H9 (cell line): ENCODE measurements at regions not wholly inside any gene's neighbourhood (a gene's known extent, or its start where the extent isn't known, plus 50 kb on each side); places are given as distances from the start of the nearest gene placed in this dataset.

Source experiments
- DNase-seq: peaks from one replicate; pipeline ENCODE4 v3.0.0-alpha.2; 2017
- H2AFZ ChIP-seq: one replicate; pipeline ENCODE4 v1.6.1; 2013; ENCODE audit warnings: mild to moderate bottlenecking, low read length, control low read depth, moderate library complexity
- H2AK5ac ChIP-seq: 2 replicates; pipeline ENCODE4 v1.6.1; 2013; ENCODE audit warnings: low read length, control low read depth, mixed read lengths; ENCODE audit not compliant: insufficient read length
- H2BK120ac ChIP-seq: one replicate; pipeline ENCODE4 v1.6.1; 2013; ENCODE audit warnings: low read depth, mild to moderate bottlenecking, low read length, control low read depth, inconsistent platforms; ENCODE audit not compliant: poor library complexity, severe bottlenecking
- H2BK12ac ChIP-seq: 2 replicates; pipeline ENCODE4 v1.6.1; 2013; ENCODE audit warnings: low read length, control low read depth, mixed read lengths, low read depth; ENCODE audit not compliant: insufficient read length
- H2BK15ac ChIP-seq: 2 replicates; pipeline ENCODE4 v1.6.1; 2013; ENCODE audit warnings: low read depth, low read length, control low read depth
- H2BK20ac ChIP-seq: one replicate; pipeline ENCODE4 v1.6.1; 2013; ENCODE audit warnings: low read depth, mild to moderate bottlenecking, low read length, control low read depth, inconsistent platforms; ENCODE audit not compliant: poor library complexity, severe bottlenecking
- H2BK5ac ChIP-seq: 2 replicates; pipeline ENCODE4 v1.6.1; 2013; ENCODE audit warnings: low read length, control low read depth, mixed read lengths; ENCODE audit not compliant: insufficient read length
- H3K14ac ChIP-seq: 2 replicates; pipeline ENCODE4 v1.6.1; 2013; ENCODE audit warnings: low read length, control low read depth; ENCODE audit not compliant: insufficient read depth
- H3K18ac ChIP-seq: 2 replicates; pipeline ENCODE4 v1.6.1; 2013; ENCODE audit warnings: low read depth, mild to moderate bottlenecking, mixed read lengths, low read length, control low read depth; ENCODE audit not compliant: insufficient read length
- H3K23ac ChIP-seq: 2 replicates; pipeline ENCODE4 v1.6.1; 2013; ENCODE audit warnings: low read length, control low read depth, mixed read lengths, low read depth; ENCODE audit not compliant: insufficient read length
- H3K23me2 ChIP-seq: 2 replicates; pipeline ENCODE4 v1.6.1; 2013; ENCODE audit warnings: low read depth, mild to moderate bottlenecking, mixed read lengths, low read length, control low read depth; ENCODE audit not compliant: insufficient read length, poor library complexity, severe bottlenecking
- H3K27ac ChIP-seq: 2 replicates; pipeline ENCODE4 v1.5.1; 2013; ENCODE audit warnings: low read length, control low read depth, mixed read lengths, low read depth; ENCODE audit not compliant: insufficient read length
- H3K27me3 ChIP-seq: 2 replicates; pipeline ENCODE4 v1.6.1; 2013; ENCODE audit warnings: low read length, control low read depth, inconsistent platforms; ENCODE audit not compliant: insufficient read depth
- H3K4ac ChIP-seq: 2 replicates; pipeline ENCODE4 v1.6.1; 2013; ENCODE audit warnings: low read depth, mild to moderate bottlenecking, control low read depth, inconsistent platforms, low read length, moderate library complexity
- H3K4me1 ChIP-seq: 2 replicates; pipeline ENCODE4 v1.6.1; 2013; ENCODE audit warnings: low read length, control low read depth, inconsistent platforms; ENCODE audit not compliant: insufficient read depth
- H3K4me2 ChIP-seq: 2 replicates; pipeline ENCODE4 v1.6.1; 2013; ENCODE audit warnings: low read length, control low read depth, mixed read lengths; ENCODE audit not compliant: insufficient read length, insufficient read depth
- H3K56ac ChIP-seq: 2 replicates; pipeline ENCODE4 v1.6.1; 2013; ENCODE audit warnings: low read depth, mild to moderate bottlenecking, mixed read lengths, low read length, control low read depth; ENCODE audit not compliant: insufficient read length
- H3K79me1 ChIP-seq: 2 replicates; pipeline ENCODE4 v1.6.1; 2013; ENCODE audit warnings: low read depth, mild to moderate bottlenecking, moderate library complexity, low read length, control low read depth, inconsistent platforms; ENCODE audit not compliant: insufficient read depth, poor library complexity, severe bottlenecking
- H3K79me2 ChIP-seq: 2 replicates; pipeline ENCODE4 v1.6.1; 2013; ENCODE audit warnings: low read length, control low read depth, inconsistent platforms; ENCODE audit not compliant: insufficient read depth
- H3K9ac ChIP-seq: 2 replicates; pipeline ENCODE4 v1.6.1; 2013; ENCODE audit warnings: low read length, control low read depth, mixed read lengths; ENCODE audit not compliant: insufficient read length; ENCODE audit errors: extremely low read depth
- H3K9me3 ChIP-seq: one replicate; pipeline ENCODE4 v1.6.1; 2013; ENCODE audit warnings: low read depth, low read length, inconsistent platforms; ENCODE audit not compliant: control insufficient read depth
- H3T11ph ChIP-seq: one replicate; pipeline ENCODE4 v1.6.1; 2013; ENCODE audit warnings: mild to moderate bottlenecking, low read length, control low read depth, inconsistent platforms
- H4K20me1 ChIP-seq: one replicate; pipeline ENCODE4 v1.6.1; 2013; ENCODE audit not compliant: control insufficient read depth, insufficient read length, insufficient read depth
- H4K5ac ChIP-seq: 2 replicates; pipeline ENCODE4 v1.6.1; 2013; ENCODE audit warnings: low read depth, mild to moderate bottlenecking, mixed read lengths, low read length, control low read depth; ENCODE audit not compliant: insufficient read length
- H4K8ac ChIP-seq: replicated peaks from 2 replicates; pipeline ENCODE4 v1.6.1; 2013; ENCODE audit warnings: low read length, control low read depth, mixed read lengths, low read depth; ENCODE audit not compliant: insufficient read length
- H4K91ac ChIP-seq: 2 replicates; pipeline ENCODE4 v1.6.1; 2013; ENCODE audit warnings: low read depth, mild to moderate bottlenecking, moderate library complexity, mixed read lengths, low read length, control low read depth; ENCODE audit not compliant: insufficient read length
- H3K27ac Mint-ChIP-seq, 3 experiments: 2 replicates in 2 of 3; 3 replicates in 1 of 3; pipeline ENCODE4 v1.8.0; 2020 to 2021; ENCODE audit warnings: mixed read lengths in 3 of 3, mild to moderate bottlenecking in 1 of 3, moderate library complexity in 1 of 3
- H3K27me3 Mint-ChIP-seq: 2 replicates; pipeline ENCODE4 v1.8.0; 2021; ENCODE audit warnings: low read depth, mild to moderate bottlenecking, moderate library complexity, mixed read lengths
- H3K36me3 Mint-ChIP-seq, 3 experiments: 2 replicates in 2 of 3; 3 replicates in 1 of 3; pipeline ENCODE4 v1.8.0; 2020 to 2021; ENCODE audit warnings: low read depth in 3 of 3, mixed read lengths in 3 of 3; ENCODE audit not compliant: insufficient read depth in 1 of 3
- H3K4me1 Mint-ChIP-seq, 2 experiments: 2 replicates each; pipeline ENCODE4 v1.8.0; 2020; ENCODE audit warnings: mixed read lengths in 2 of 2
- H3K4me3 Mint-ChIP-seq, 2 experiments: 2 replicates in 1 of 2; 3 replicates in 1 of 2; pipeline ENCODE4 v1.8.0; 2020 to 2021; ENCODE audit warnings: mild to moderate bottlenecking in 2 of 2, mixed read lengths in 2 of 2, moderate library complexity in 1 of 2
- H3K9me3 Mint-ChIP-seq, 2 experiments: 2 replicates in 1 of 2; 3 replicates in 1 of 2; pipeline ENCODE4 v1.8.0; 2020; ENCODE audit warnings: mild to moderate bottlenecking in 2 of 2, mixed read lengths in 2 of 2, moderate library complexity in 1 of 2
- CTCF ChIP-seq: fragments of 200-600 bp; sonication (generic); conservative IDR thresholded peaks from 3 replicates; pipeline ENCODE4 v1.8.0; 2021; ENCODE audit warnings: antibody characterized with exemption, mild to moderate bottlenecking
- whole genome bisulfite sequencing: extraction: QIAGEN DNeasy Blood & Tissue Kit; methylation state at CpG from one replicate; pipeline ENCODE4 v1.1.7; 2013; ENCODE audit warnings: missing lambda C conversion rate, low lambda C conversion rate, mixed read lengths; ENCODE audit not compliant: insufficient read length; ENCODE audit errors: extremely low coverage; 5-methylcytosine and 5-hydroxymethylcytosine counted together

GRCh38 chr6:149200282-149200945 lies 117.1 kb upstream of the TAB2 start:
- H3K79me1 ChIP-seq = no peaks in the 10 kb centered on the region
- H3K79me2 ChIP-seq = no peaks in the 10 kb centered on the region
- H3K4me2 ChIP-seq = no peak overlapping the region
- H3K27me3 ChIP-seq = no peaks in the 10 kb centered on the region
- H3K27ac ChIP-seq = no peak overlapping the region
- H2BK5ac ChIP-seq = no peak overlapping the region
- H3K23ac ChIP-seq = no peak overlapping the region
- H2AK5ac ChIP-seq = no peak overlapping the region
- H3K4me1 ChIP-seq = no peaks in the 10 kb centered on the region
- no peak overlapping the region for H4K5ac ChIP-seq
- TF ChIP-seq CTCF = no peak
- no peak overlapping the region for H2BK20ac ChIP-seq
- H2AFZ ChIP-seq = no peak overlapping the region
- peaks cover 21 to 24% of the 10 kb centered on the region in 2 experiments for H3K4me1 Mint-ChIP-seq
- no peaks in the 10 kb centered on the region for H3K9me3 ChIP-seq
- H4K91ac ChIP-seq = no peak overlapping the region
- no peak overlapping the region for H3K4me3 Mint-ChIP-seq
- H4K8ac ChIP-seq = no peak overlapping the region
- H2BK15ac ChIP-seq = no peak overlapping the region
- no peaks in the 10 kb centered on the region for H3K23me2 ChIP-seq
- peaks cover 0 to 7% of the 10 kb centered on the region in 2 experiments; a peak in 2 of 5 replicates for H3K9me3 Mint-ChIP-seq
- H4K20me1 ChIP-seq = no peaks in the 10 kb centered on the region
- no peak overlapping the region for H3K18ac ChIP-seq
- no peak overlapping the region for H2BK120ac ChIP-seq
- no peak overlapping the region for H3K9ac ChIP-seq
- no peak for DNase-seq
- H3T11ph ChIP-seq = no peak overlapping the region
- no peak overlapping the region for H3K4ac ChIP-seq
- no CpG with 5 or more reads among the region's 1 CpG for WGBS
- H3K27ac Mint-ChIP-seq = no peak overlapping the region
- H3K14ac ChIP-seq = no peak overlapping the region
- H2BK12ac ChIP-seq = no peak overlapping the region
- no peaks in the 10 kb centered on the region for H3K27me3 Mint-ChIP-seq
- no peaks in the 10 kb centered on the region; a peak in 1 of 7 replicates for H3K36me3 Mint-ChIP-seq
- H3K56ac ChIP-seq = no peak overlapping the region
